ENCODE measurements at regions not wholly inside any gene's neighbourhood (a gene's known extent, or its start where the extent isn't known, plus 50 kb on each side); places are given as distances from the start of the nearest gene placed in this dataset.

DNA sequence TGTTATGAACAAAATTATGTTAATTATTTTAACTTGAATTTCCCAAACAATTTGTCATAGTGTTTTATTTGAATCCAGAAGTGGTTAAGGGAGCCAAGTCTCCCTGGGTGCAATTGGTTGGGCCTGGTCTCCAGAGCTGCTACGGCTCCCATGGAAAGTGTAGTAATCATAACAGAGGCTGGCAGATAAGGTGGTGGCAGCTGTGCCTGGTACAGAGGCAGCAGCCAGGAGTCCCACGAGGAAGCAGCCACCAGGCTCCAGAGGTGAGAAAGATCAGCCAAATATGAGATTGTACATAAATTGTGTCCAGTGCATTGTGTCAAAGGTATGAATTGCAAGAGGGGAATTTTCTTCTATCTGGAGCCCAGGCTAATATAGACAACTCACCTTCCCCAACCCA is 368.9 kb upstream of the PTBP2 start:
- Histone ChIP-seq H3K9me2 (no peaks in the 10 kb centered on the region), H3K4me1 (ENCODE audit: control insufficient read depth in 1 of 2, insufficient read depth in 2 of 2, low read depth in 1 of 2, low read length in 1 of 2) (no peaks in the 10 kb centered on the region; a peak in 1 of 4 replicates), H3K4me3 (ENCODE audit: low read depth in 2 of 2, low read length in 1 of 2) (no peak overlapping the region), H3F3A (replicated peaks; ENCODE audit: insufficient read depth) (no peaks in the 10 kb centered on the region), H2AFZ (ENCODE audit: low read depth) (no peak overlapping the region), H3K79me2 (ENCODE audit: insufficient read depth) (no peaks in the 10 kb centered on the region), H3K27ac (ENCODE audit: low read depth in 2 of 2, low read length in 1 of 2) (no peak overlapping the region), H3K4me2 (no peak overlapping the region), H3K36me3 (replicated peaks in 1 of 2; ENCODE audit: control insufficient read depth in 1 of 2, insufficient read depth in 2 of 2, low read length in 1 of 2) (no peaks in the 10 kb centered on the region), H3K9me3 (no peaks in the 10 kb centered on the region), H4K20me1 (ENCODE audit: insufficient read depth) (no peaks in the 10 kb centered on the region), H3K27me3 (ENCODE audit: insufficient read depth) (no peaks in the 10 kb centered on the region), H3K9ac (no peak overlapping the region)
- WGBS (ENCODE audit: low lambda C conversion rate): 87% methylated on average over 2 of the region's 2 CpGs
- CTCF ChIA-PET: interaction anchor here (1.0 kb wide), 1 partner anchor 9 kb away, joined by 3 read pairs; no protein-coding TSS in a partner anchor
- DNase-seq: no peak
- TF ChIP-seq MXI1 (IDR thresholded peaks at IDR 0.05; ENCODE audit: low read depth, low read length): no peak
- TF ChIP-seq, protein P1, sequence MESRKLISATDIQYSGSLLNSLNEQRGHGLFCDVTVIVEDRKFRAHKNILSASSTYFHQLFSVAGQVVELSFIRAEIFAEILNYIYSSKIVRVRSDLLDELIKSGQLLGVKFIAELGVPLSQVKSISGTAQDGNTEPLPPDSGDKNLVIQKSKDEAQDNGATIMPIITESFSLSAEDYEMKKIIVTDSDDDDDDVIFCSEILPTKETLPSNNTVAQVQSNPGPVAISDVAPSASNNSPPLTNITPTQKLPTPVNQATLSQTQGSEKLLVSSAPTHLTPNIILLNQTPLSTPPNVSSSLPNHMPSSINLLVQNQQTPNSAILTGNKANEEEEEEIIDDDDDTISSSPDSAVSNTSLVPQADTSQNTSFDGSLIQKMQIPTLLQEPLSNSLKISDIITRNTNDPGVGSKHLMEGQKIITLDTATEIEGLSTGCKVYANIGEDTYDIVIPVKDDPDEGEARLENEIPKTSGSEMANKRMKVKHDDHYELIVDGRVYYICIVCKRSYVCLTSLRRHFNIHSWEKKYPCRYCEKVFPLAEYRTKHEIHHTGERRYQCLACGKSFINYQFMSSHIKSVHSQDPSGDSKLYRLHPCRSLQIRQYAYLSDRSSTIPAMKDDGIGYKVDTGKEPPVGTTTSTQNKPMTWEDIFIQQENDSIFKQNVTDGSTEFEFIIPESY (IDR thresholded peaks at IDR 0.05; ENCODE audit: borderline replicate concordance, low read depth): no peak
- no peak for TF ChIP-seq RCOR1 (IDR thresholded peaks at IDR 0.05; ENCODE audit: low read length)
- TF ChIP-seq FOXM1 (IDR thresholded peaks at IDR 0.05; ENCODE audit: low read depth): no peak
- no peak for TF ChIP-seq EZH2phosphoT487 (IDR thresholded peaks at IDR 0.05; ENCODE audit: borderline replicate concordance, low read depth)
- TF ChIP-seq SIN3A (IDR thresholded peaks at IDR 0.05; ENCODE audit: borderline replicate concordance, low read depth, low read length): no peak
- no peak for TF ChIP-seq SMC3 (IDR thresholded peaks at IDR 0.05; ENCODE audit: low read depth, low read length)
- TF ChIP-seq RFX5 (IDR thresholded peaks at IDR 0.05; ENCODE audit: low read length): no peak
- no peak for TF ChIP-seq MEF2A (IDR thresholded peaks at IDR 0.05; ENCODE audit: borderline replicate concordance, low read depth)
- TF ChIP-seq, protein P2, sequence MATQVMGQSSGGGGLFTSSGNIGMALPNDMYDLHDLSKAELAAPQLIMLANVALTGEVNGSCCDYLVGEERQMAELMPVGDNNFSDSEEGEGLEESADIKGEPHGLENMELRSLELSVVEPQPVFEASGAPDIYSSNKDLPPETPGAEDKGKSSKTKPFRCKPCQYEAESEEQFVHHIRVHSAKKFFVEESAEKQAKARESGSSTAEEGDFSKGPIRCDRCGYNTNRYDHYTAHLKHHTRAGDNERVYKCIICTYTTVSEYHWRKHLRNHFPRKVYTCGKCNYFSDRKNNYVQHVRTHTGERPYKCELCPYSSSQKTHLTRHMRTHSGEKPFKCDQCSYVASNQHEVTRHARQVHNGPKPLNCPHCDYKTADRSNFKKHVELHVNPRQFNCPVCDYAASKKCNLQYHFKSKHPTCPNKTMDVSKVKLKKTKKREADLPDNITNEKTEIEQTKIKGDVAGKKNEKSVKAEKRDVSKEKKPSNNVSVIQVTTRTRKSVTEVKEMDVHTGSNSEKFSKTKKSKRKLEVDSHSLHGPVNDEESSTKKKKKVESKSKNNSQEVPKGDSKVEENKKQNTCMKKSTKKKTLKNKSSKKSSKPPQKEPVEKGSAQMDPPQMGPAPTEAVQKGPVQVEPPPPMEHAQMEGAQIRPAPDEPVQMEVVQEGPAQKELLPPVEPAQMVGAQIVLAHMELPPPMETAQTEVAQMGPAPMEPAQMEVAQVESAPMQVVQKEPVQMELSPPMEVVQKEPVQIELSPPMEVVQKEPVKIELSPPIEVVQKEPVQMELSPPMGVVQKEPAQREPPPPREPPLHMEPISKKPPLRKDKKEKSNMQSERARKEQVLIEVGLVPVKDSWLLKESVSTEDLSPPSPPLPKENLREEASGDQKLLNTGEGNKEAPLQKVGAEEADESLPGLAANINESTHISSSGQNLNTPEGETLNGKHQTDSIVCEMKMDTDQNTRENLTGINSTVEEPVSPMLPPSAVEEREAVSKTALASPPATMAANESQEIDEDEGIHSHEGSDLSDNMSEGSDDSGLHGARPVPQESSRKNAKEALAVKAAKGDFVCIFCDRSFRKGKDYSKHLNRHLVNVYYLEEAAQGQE (IDR thresholded peaks at IDR 0.05; ENCODE audit: low read depth, low read length): no peak
- no peak for TF ChIP-seq RXRA (IDR thresholded peaks at IDR 0.05; ENCODE audit: borderline replicate concordance, low read depth)
- no peak for TF ChIP-seq FOSL2 (IDR thresholded peaks at IDR 0.05; ENCODE audit: borderline replicate concordance, low read depth)
- TF ChIP-seq YY1 (IDR thresholded peaks at IDR 0.05; ENCODE audit: low read depth): no peak
- POLR2A ChIA-PET: no interaction called here

All from SK-N-SH (cell line).